NCI-H1105 (cell line): ENCODE measurements at regions not wholly inside any gene's neighbourhood (a gene's known extent, or its start where the extent isn't known, plus 50 kb on each side); places are given as distances from the start of the nearest gene placed in this dataset.
A peak's percentile ranks its signal among the peaks of the same experiment; 100 is the strongest.
"Not testable (repeated sequence)": the region's sequence is repeated elsewhere in the genome, so short reads cannot be mapped to it uniquely, and the experiment has no call there.

Source experiments
- DNase-seq: peaks from one replicate; lab custom pipeline; 2025; lab: John Stamatoyannopoulos, UW

DNA sequence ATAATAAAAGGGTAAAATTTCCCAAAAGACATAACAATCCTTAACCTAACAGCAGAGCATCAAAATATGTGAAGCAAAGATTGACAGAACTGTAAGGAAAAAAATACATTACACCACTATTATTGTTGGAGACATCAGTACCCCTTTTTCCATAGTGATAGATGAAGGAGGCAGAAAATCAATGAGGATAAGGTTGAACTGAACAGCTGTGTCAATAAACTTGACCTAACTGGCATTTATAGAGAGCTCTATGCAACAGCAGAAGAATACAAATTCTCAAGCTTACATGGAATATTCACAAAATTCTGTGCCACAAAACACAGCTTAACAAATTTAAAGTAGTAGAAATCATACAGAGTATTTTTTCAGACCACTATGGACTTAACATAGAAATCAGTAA lies 195.0 kb upstream of the ELAC2 start:
- peak; percentile 44 for DNase-seq

DNA sequence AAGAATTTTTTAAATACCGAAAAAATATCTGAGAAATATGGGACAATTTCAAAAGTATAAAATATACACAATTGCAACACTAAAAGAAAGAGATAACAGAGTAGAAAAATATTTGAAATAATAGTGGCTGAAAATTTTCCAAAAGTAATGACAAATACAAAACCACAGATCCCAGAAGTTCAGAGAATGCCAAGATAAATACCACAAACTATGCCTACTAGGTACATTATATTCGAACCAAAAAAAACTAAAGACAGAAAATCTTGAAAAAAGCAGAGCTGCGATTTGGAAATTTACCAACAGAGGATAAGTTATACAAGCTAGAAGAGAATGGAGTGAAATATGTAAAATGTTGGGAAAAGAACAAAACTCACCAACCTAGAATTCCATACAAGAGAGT lies 191.3 kb upstream of the ELAC2 start:
- DNase-seq, result no peak

DNA sequence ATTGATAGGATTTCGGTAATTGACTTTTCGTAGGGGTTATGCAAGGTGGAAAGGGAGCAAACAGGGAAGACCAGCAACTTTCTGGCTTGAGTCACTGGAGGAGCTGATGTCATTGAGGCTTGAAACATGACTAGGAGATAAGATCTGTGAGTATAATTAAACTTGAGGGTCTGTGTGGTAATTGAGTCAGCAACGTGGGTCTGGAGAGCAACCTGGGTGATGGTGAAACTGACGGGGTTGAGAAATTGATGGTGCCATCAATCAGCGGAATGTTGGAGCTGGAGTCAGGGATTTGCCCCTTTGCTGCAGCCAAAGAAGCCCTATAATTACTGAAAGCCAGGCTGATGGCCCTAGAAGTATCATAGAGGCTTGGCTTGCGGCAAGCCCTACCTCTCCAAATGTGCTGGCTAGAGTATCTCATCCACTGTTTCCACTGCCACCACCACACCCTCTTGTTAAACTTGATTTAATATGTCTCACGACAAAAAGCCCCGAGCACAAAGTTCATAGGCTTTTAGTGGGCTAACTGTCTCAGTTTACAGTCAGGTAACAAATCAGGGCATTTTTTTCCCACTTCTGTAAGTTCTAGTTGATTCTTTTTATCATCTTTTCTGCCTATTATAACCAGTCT lies 186.9 kb upstream of the ELAC2 start:
- DNase-seq, result no peak

DNA sequence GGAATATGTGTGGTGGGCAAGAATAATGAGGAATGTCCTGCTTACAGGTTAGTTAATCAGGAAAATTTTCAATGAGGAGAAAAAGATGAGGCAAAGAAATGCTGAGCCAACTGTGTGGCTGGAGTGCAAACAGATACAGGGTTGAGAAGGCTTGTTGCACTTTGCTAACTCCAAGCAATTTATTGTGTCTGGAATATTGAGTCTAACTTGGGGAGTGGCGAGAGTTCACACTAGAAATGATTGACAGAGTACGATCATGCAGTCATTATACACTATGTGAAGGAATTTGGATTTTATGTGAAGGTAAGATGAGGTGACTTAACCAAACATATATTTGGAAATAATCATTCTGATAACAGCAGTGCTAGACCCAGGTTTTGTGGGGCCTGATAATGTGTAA lies 185.0 kb upstream of the ELAC2 start:
- DNase-seq, result no peak

DNA sequence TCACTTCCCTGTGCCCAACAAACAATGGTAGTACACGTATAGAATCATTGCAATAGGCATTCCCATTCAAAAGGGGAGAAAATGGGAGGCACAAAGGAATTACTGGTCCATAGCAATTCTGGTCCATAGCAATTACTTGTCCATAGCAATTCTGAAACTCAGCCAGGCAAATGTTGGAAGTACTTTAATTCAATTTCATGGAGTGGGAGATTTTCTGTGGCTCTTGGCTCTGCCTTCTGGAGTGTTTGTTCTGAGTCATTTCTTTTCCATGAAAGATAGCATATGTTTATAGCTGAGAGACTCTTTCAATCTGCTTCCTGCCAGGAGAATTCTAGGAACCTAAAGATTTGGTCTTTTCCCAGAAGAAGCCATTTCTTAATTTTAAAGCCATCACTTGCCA lies 182.8 kb upstream of the ELAC2 start:
- no peak for DNase-seq

DNA sequence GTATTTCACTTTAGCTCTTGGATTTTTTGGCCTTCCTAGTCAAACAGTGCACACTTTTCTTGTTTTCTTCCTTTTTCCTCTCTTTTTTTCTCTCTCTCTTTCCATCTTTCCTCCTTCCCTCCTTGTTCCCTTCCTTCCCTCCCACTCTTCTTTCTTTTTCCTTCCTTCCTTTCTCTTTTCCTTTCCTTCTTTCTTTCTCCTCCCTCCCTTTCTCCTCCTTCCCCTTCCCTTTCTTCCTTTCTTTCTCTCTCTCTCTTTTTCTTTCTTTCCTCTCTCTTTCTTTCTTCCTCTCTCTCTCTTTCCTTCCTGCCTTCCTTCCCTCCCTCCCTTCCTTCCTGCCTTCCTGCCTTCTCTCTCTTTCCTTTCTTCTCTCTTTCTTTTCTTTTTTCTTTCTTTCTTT lies 181.6 kb upstream of the ELAC2 start:
- DNase-seq, result no peak

DNA sequence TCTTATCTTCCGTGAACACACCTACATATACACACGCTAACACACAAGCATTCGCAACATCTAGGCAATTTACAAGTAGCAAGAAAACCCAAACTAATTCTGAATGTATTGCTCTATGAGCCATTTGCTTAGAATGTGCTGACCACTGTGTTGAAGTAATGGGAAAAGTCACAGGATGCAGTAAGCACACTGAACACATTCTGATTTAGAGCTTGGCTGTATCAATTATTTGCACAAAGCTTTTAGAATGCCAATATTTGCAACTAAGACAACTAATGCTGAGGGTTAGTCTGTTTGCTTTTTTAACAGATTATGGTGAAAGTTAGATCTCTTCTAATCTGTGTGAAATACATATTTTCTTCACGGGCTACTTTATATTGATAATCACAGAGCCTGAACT lies 179.8 kb upstream of the ELAC2 start:
- no peak for DNase-seq

DNA sequence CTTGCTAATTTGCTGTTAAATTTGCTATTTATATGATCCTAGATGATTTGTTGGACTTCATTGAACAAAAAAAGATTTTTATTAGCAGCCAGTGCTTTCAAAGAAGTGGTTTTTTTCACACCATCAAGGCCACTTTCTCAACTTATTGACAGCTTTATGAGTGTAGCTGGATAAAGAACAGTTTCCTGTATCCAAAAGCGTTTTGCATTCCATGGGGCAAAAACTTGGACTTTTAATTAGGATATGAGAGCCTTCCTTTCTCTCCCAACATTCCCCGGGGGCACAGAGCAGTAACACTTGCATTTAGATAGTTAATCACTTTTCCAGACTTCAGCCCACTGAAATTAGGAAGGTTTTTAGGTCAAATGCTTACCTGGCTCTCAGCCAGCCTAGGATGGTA lies 177.1 kb upstream of the ELAC2 start:
- DNase-seq, result no peak

DNA sequence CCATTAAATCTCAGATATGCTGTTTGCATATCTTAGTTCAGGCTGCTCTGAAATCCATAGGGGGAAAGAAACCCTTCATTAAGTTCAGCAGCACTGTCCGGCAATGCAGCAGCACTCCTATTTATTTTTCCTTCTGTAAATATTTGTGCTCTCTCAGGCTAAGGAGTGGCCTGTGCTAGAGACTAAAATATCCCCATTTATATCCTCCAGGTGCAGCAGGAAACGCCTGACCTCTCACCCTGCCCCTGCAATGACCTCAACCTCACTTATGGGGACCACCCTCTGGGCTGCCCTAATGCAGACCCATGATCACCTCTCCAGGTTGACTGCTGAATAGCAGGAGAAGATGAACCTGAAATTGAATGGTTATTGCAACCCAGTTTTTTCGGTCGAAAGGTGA lies 165.0 kb upstream of the ELAC2 start:
- no peak for DNase-seq

DNA sequence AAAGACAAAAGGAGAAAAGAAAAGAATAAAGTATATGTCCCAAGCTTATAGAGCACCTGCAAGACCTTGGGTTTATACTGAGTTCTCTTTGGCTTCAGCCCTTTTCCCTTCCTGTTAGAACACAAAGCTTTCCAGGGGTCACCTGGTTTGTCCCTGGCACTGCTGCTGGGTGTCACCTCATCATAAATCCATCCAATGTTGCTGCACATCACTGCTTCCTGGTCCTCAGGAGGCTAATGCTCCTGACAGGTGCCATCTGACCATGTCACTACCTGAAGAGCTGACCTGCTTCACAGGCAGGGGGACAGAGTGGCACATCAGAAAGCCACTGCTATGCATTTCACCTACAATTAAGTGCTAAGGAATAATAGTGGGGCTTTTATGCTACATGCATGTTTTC lies 164.6 kb upstream of the ELAC2 start:
- no peak for DNase-seq

DNA sequence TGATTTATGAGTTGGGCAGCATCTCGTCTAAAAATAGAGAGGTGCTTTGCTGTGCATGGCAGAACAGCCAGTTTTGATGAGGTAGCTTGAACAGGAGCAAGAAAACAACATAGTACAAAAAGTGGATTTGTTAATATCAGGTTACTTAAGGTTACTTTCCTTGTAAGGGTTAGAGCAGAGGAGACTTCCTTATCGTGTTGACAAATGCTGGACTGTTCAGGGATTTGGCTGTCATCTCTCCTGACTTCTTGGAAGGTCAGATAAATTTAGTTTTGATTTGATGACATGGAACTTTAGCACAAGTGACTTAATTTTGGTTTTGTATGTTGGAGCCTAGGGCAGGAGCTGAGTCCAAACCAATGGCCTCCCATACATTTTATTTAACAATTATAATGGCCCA lies 163.9 kb upstream of the ELAC2 start:
- no peak for DNase-seq

DNA sequence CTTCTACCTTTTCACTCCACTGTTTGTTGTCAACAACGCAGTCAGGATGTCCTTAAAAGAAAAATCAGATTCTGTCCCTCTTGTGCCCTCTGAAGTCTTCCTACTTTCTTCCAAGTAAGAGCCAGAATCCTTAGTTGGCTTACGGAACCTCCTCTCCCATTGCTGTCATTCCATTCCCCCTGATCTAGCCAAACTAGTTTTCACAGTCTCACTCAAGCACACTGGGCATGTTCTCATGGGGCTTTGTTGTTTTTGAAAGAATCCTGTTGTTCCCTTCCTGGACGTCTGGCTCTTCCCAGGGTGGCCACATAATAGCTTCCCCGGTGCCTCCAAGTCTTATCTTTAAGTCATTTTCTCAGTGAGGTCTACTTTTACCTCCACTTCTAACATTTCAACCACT lies 158.6 kb upstream of the ELAC2 start:
- no peak for DNase-seq

DNA sequence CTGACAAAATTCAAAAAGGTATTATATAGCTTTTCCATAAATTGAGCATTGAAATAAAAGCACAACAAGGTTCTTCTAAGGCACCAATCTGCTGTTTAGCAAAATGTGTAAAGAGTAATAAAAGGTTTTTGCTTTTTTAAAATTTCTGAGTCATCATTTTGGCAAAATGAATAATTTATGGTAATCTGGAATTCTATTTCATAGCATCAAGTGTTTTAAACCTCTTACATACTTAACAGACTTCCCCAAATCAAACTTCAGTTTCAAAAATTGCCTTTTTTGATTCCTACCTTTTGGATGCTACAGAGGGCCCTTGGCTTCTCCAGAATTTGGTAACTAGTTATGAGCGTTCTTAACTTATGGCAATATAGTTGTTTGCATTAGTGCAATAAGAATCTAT lies 154.0 kb upstream of the ELAC2 start:
- DNase-seq, result no peak

DNA sequence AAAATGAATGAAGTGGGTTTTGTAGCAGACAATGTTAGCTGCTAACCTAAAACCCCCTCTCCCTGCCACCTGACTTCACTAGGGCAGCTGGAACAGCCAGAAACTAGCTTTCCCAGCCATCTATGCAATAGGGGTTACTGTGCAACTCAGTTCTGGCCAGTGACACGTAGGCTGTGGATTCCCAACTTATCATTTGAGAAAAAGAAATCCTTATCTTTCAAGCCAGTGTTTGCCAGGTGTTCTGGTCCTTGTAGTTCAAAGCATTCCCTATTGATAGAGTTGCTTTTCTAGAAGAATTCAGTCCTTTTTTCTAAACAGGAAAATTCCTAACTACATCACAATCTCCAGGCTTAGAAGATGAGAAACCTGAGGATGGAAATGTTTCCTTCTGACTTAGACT lies 144.5 kb upstream of the ELAC2 start:
- DNase-seq, result no peak

DNA sequence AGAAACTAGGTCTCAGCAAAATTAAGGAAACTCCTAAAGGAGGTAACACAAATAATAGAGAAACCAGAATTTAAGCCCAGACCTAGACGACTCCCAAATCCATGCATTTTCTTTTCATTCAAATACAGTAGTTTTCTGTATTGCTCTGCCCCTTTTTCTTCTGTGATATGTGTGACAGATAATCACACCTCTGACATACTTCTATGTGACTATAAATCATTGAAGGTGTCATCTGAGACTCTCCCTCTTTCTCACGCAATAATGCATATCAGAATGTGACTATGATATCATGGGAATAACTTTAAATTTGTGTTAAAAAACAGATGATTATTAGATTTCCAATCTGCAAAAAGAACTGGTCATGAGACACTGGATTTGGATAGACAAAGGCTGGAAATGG lies 143.0 kb upstream of the ELAC2 start:
- no peak for DNase-seq

DNA sequence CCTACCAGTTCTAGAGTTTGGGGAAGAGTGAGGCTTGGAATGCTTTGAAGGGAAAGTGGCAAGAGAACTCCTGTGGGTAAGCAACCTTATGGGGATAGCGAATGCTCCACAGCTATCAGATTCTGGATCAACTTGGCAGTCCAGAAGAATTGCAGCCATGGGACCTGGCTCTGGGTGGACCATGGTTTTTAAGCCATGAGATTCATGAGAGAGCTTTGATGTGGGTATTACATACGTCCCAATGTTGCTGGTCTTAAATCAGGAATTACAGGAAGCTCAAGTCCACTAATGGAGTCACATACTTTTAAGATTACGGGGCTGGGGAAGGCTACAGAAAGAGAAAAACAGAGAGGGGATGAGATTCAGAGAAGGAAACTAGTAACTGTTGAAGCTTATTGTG lies 142.5 kb upstream of the ELAC2 start:
- no peak for DNase-seq

DNA sequence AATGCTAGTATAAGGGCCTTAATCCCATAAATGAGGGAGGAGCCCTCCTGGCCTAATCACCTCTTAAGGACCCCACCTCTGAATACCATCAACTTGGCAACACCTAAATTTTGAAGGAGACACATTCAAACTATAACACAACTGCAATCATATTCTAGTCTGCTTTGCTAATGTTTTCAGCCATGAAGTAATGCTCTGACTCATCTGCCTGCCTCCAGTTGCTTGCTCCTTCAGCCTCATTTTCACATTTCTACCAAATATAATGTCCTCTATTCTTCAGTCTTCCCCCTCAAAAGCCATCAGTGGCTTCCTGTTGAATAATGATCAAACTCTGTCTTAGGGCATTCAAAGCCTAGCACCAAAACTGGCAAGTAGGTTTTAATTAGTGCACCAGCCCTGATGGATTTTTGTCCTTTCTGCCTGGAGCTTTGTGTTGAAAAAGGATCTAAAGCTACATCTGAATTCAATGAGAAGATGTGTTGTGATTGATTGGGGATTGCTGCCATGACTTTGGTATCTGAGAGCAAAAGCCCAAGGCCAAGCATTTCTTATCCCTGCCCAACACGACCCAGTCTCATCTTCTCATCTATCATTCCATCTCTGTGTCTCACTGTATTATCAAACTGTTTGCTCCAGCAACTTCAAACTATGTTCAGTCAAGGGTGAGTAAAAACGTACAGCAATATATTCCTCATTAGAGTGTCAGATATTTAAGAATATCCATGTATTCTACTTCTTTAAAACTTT lies 140.8 kb upstream of the ELAC2 start:
- no peak for DNase-seq

DNA sequence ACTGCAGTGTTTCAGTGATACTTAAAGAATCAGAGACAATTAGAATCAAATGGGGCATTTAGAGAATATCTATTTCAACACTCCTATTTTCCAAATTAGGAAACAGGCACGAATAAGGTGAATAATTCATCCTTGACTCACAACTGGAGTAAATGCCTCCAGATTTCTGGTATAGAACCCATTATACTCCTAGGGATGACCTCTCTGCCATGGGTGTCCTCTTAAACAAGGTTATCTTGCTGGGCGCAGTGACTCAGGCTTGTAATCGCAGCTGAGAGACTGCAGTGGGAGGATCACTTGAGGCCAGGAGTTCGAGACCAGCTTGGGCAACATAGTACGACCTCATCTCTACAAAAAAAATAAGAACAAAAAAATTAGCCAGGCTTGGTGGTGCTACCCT lies 139.8 kb upstream of the ELAC2 start:
- DNase-seq, result no peak

DNA sequence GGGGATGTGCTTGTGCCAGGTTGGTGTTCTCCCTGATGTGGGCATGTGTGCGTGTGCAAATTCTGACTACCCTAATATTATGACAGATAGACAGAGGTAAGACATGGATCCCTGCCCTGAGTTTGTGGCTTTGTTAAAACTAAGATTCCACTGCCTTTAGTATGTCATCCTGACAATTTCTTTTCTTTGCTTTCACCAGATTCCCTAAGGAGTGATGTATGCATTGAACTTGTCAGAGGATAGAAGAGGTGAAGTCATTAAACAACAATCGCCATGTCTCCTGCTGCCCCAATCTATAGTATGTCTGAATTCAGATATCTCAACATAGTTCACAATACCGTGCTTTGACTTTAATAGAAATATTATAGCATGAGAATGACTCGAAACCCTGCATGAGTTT lies 137.1 kb upstream of the ELAC2 start:
- no peak for DNase-seq

DNA sequence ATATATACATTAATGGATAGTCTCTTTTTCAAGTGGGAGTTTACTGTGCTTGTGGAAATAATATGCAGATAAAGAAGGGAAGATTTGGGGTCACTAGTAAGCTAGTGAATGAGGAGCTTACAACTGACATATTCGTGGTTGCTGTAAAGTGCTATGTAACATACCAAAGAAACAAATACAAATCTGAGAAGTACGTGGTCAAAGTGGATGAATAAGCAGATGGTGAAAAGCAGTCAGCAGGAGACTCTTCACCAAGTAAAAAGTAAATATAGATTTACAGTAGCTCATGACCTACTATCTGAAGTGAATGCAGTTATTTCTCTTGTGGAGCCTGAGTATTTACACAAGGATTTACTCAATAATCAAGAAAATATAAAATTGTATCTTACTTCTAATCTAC lies 136.6 kb upstream of the ELAC2 start:
- no peak for DNase-seq

DNA sequence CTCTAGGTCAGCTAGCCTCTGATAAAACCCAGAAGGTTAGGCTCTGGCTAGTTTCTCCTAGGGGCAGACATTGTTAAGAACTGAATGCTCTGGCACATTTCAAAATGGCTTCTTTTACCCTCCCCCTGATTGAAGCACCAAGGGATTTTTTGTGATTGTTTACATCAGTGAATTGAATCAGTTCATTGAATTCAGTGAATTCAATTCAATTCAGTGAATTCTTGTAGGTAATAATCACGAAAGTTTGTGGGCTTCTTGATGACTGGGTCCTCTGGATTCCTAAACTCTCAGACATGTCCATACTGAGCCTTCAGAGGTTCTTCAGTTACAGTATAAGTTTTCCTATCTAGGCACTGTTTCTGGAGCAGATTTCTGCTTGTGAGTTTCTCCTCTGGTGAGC lies 135.2 kb upstream of the ELAC2 start:
- no peak for DNase-seq

DNA sequence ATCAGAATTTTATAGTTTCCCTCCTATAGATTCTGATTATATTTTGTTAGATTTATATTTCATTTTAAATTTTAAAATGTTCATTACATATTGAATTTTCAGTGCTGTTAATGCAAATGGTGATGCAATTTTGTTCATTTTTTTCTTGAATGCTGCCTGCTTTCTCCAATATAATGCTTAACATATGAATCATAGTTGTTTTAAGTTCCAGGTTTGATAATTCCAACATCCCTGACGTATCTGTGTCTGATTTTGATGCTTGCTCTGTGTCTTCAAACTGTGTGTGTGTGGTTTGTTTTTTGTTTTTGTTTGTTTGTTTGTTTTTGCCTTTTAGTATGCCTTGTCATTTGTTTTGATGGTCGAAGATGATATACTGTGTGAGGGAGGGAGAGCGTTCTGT lies 134.7 kb upstream of the ELAC2 start:
- DNase-seq, result no peak

DNA sequence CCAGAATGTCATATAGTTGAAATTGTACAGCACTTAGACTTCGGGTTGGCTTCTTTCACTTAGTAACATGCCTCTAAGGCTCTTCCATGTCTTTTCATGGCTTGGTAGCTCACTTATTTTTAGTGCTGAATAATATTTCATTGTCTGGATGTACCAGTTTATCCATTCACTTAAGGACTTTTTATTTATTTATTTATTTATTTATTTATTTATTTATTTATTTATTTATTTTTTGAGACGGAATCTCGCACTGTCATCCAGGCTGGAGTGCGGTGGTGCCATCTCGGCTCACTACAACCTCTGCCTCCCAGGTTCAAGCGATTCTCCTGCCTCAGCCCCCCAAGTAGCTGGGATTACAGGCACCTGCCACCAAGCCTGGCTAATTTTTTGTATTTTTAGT lies 132.9 kb upstream of the ELAC2 start:
- not testable (repeated sequence) for DNase-seq

DNA sequence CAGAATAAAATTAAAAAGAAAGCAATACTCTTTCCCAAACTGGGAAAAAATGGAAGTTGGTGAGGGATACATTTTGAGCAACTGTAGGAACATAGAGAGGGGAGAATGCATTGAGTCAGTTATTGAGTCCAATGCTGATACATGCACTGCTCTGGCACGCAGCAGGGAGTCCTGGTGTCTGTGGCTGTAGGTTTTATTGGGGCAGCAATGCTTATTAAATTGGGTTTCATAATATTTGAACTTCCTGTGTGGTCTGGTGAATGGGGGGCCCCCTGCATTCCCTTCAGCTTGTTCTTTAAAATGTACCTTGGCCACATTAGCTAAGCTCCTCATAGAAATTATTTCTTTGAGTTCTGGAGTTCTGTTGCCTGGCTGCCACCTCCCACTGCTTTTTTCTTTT lies 125.2 kb upstream of the ELAC2 start:
- no peak for DNase-seq
